A549 (cell line): ENCODE measurements at regions not wholly inside any gene's neighbourhood (a gene's known extent, or its start where the extent isn't known, plus 50 kb on each side); places are given as distances from the start of the nearest gene placed in this dataset.

Experiments
- BCL3 ChIP-seq: fragments of >200 bp; sonication (Bioruptor Twin); formaldehyde crosslinking; IDR thresholded peaks from 3 replicates; pipeline ENCODE4 v1.6.1; 2016
- CEBPB ChIP-seq, 2 experiments: fragments of >200 bp in 1 of 2; sonication (Bioruptor Twin) in 1 of 2; formaldehyde crosslinking in 1 of 2; IDR thresholded peaks; 2 replicates each; pipeline ENCODE4 v1.6.1; 2012 to 2016
- CTCF ChIP-seq: fragments of >200 bp; sonication (Bioruptor Twin); formaldehyde crosslinking; IDR thresholded peaks from 3 replicates; pipeline ENCODE4 v1.5.1; 2016
- EHMT2 ChIP-seq: fragments of 200-600 bp; sonication (generic); IDR thresholded peaks from 2 replicates; pipeline ENCODE4 v1.6.1; 2016; ENCODE audit warnings: antibody characterized with exemption, low read depth, mild to moderate bottlenecking, moderate library complexity
- EP300 ChIP-seq, 2 experiments: fragments of >200 bp; sonication (Bioruptor Twin); formaldehyde crosslinking; IDR thresholded peaks; 2 replicates in 1 of 2; 3 replicates in 1 of 2; pipeline ENCODE4 v1.6.1; 2016 to 2017
- HDAC2 ChIP-seq: fragments of 200-600 bp; sonication (generic); IDR thresholded peaks from 2 replicates; pipeline ENCODE4 v1.6.1; 2016
- HEYL ChIP-seq: fragments of 250-450 bp; sonication (Bioruptor Pico); IDR thresholded peaks from 2 replicates; pipeline ENCODE4 v1.8.0; 2021; ENCODE audit warnings: mild to moderate bottlenecking, moderate library complexity
- KDM5A ChIP-seq: fragments of 200-600 bp; sonication (generic); IDR thresholded peaks from 2 replicates; pipeline ENCODE4 v1.6.1; 2016; ENCODE audit warnings: antibody characterized with exemption, mild to moderate bottlenecking
- MYC ChIP-seq: IDR thresholded peaks from 2 replicates; pipeline ENCODE4 v1.6.1; 2012; ENCODE audit warnings: mild to moderate bottlenecking, inconsistent platforms, low read length, improper control_type of control experiment, borderline replicate concordance
- NR3C1 ChIP-seq: fragments of >200 bp; sonication (Bioruptor Twin); formaldehyde crosslinking; IDR thresholded peaks from 3 replicates; pipeline ENCODE4 v1.6.1; 2017
- POLR2A ChIP-seq: IDR thresholded peaks from 2 replicates; pipeline ENCODE4 v1.6.1; 2012; ENCODE audit warnings: mild to moderate bottlenecking, low read length
- TP53 ChIP-seq: fragments of 250-450 bp; sonication (Bioruptor Pico); IDR thresholded peaks from 2 replicates; pipeline ENCODE4 v1.5.0; 2021; ENCODE audit warnings: mild to moderate bottlenecking, moderate library complexity
- TF ChIP-seq, protein P1 (sequence below): IDR thresholded peaks from 2 replicates; pipeline ENCODE4 v1.6.1; 2012; ENCODE audit warnings: low read depth, borderline replicate concordance

DNA sequence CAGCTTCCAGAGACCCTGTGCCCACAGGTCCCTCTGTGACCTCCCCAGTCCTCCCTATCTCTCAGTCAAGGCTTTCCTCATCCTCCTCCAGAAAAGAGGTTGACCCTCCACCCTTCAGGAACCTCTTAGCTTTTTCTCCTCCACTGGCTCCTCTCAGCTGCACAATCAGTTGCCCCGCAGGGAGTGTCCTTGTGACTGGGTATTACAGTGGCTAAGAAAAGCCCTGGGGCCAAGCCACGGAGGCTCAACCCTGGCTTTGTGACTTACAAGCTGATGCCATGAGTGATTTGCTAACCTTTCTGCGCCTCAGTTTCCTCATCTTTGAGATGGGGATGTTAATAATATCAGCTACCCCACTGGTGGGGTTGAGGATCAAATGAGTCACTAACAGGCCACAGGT, 66.4 kb upstream of the ZMIZ1 start:
- TF ChIP-seq CTCF (no peak), POLR2A (no peak), BCL3 (no peak), EP300 (IDR thresholded peaks at IDR 0.05) (no peak), EHMT2 (no peak), CEBPB (IDR thresholded peaks at IDR 0.05) (no peak), KDM5A (no peak), HDAC2 (no peak), HEYL (no peak), TP53 (no peak), NR3C1 (no peak), MYC (no peak)
- TF ChIP-seq, protein P1, sequence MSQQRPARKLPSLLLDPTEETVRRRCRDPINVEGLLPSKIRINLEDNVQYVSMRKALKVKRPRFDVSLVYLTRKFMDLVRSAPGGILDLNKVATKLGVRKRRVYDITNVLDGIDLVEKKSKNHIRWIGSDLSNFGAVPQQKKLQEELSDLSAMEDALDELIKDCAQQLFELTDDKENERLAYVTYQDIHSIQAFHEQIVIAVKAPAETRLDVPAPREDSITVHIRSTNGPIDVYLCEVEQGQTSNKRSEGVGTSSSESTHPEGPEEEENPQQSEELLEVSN, result no peak
